ENCODE measurements at regions not wholly inside any gene's neighbourhood (a gene's known extent, or its start where the extent isn't known, plus 50 kb on each side); places are given as distances from the start of the nearest gene placed in this dataset.

- H3K4me3 ChIP-seq (ENCODE audit: low read length in 2 of 2) = no peak overlapping the region
- H3K9me3 ChIP-seq (ENCODE audit: control insufficient read depth in 2 of 2, low read length in 2 of 2) = no peaks in the 10 kb centered on the region
Observed at GRCh38 chr1:29884740-29885139, 648.4 kb downstream of the PTPRU start.

GRCh38 chr1:29883986-29884385, 647.7 kb downstream of the PTPRU start:
- no peak overlapping the region for H3K4me3 ChIP-seq (ENCODE audit: low read length in 2 of 2)
- no peaks in the 10 kb centered on the region for H3K36me3 ChIP-seq (ENCODE audit: control insufficient read depth in 2 of 2, insufficient read depth in 2 of 2, low read length in 2 of 2)
- no peak overlapping the region for H3K9ac ChIP-seq (ENCODE audit: low read length in 2 of 2)
- peaks cover 0 to 11% of the 10 kb centered on the region in 2 donors for H3K27me3 ChIP-seq (ENCODE audit: control insufficient read depth in 1 of 2, insufficient read depth in 2 of 2, low read length in 2 of 2)
- no peak overlapping the region for H3K27ac ChIP-seq (ENCODE audit: low read length)
- H3K9me3 ChIP-seq (ENCODE audit: control insufficient read depth in 2 of 2, low read length in 2 of 2) = no peaks in the 10 kb centered on the region
- H3K4me1 ChIP-seq (ENCODE audit: control insufficient read depth, insufficient read depth, low read length) = no peaks in the 10 kb centered on the region

More at GRCh38 chr1:29884740-29885139, 648.4 kb downstream of the PTPRU start:
- no peaks in the 10 kb centered on the region for H3K4me1 ChIP-seq (ENCODE audit: control insufficient read depth, insufficient read depth, low read length)
- H3K27me3 ChIP-seq (ENCODE audit: control insufficient read depth in 1 of 2, insufficient read depth in 2 of 2, low read length in 2 of 2) = peaks cover 0 to 9% of the 10 kb centered on the region in 2 donors
- H3K27ac ChIP-seq (ENCODE audit: low read length) = no peak overlapping the region
- no peak overlapping the region for H3K9ac ChIP-seq (ENCODE audit: low read length in 2 of 2)
- H3K36me3 ChIP-seq (ENCODE audit: control insufficient read depth in 2 of 2, insufficient read depth in 2 of 2, low read length in 2 of 2) = no peaks in the 10 kb centered on the region

GRCh38 chr1:29883411-29883832, 647.1 kb downstream of the PTPRU start:
- Histone ChIP-seq H3K9me3 (ENCODE audit: control insufficient read depth in 2 of 2, low read length in 2 of 2) (no peaks in the 10 kb centered on the region), H3K36me3 (ENCODE audit: control insufficient read depth in 2 of 2, insufficient read depth in 2 of 2, low read length in 2 of 2) (no peaks in the 10 kb centered on the region), H3K4me3 (ENCODE audit: low read length in 2 of 2) (no peak overlapping the region), H3K9ac (ENCODE audit: low read length in 2 of 2) (no peak overlapping the region), H3K27ac (ENCODE audit: low read length) (no peak overlapping the region), H3K4me1 (ENCODE audit: control insufficient read depth, insufficient read depth, low read length) (no peaks in the 10 kb centered on the region), H3K27me3 (ENCODE audit: control insufficient read depth in 1 of 2, insufficient read depth in 2 of 2, low read length in 2 of 2) (peaks cover 0 to 11% of the 10 kb centered on the region in 2 donors)

- H3K27me3 ChIP-seq (ENCODE audit: control insufficient read depth in 1 of 2, insufficient read depth in 2 of 2, low read length in 2 of 2) = peaks cover 0 to 17% of the 10 kb centered on the region in 2 donors
- no peaks in the 10 kb centered on the region for H3K4me1 ChIP-seq (ENCODE audit: control insufficient read depth, insufficient read depth, low read length)
- H3K9ac ChIP-seq (ENCODE audit: low read length in 2 of 2) = no peak overlapping the region
- no peak overlapping the region for H3K27ac ChIP-seq (ENCODE audit: low read length)
- no peaks in the 10 kb centered on the region for H3K36me3 ChIP-seq (ENCODE audit: control insufficient read depth in 2 of 2, insufficient read depth in 2 of 2, low read length in 2 of 2)
- H3K4me3 ChIP-seq (ENCODE audit: low read length in 2 of 2) = no peak overlapping the region
- H3K9me3 ChIP-seq (ENCODE audit: control insufficient read depth in 2 of 2, low read length in 2 of 2) = no peaks in the 10 kb centered on the region
Observed at GRCh38 chr1:29880556-29880955, 644.2 kb downstream of the PTPRU start.

- no peak overlapping the region for H3K4me3 ChIP-seq (ENCODE audit: low read length in 2 of 2)
- no peak overlapping the region for H3K9ac ChIP-seq (ENCODE audit: low read length in 2 of 2)
- H3K4me1 ChIP-seq (ENCODE audit: control insufficient read depth, insufficient read depth, low read length) = no peaks in the 10 kb centered on the region
- no peaks in the 10 kb centered on the region for H3K36me3 ChIP-seq (ENCODE audit: control insufficient read depth in 2 of 2, insufficient read depth in 2 of 2, low read length in 2 of 2)
- peaks cover 0 to 15% of the 10 kb centered on the region in 2 donors for H3K27me3 ChIP-seq (ENCODE audit: control insufficient read depth in 1 of 2, insufficient read depth in 2 of 2, low read length in 2 of 2)
- H3K27ac ChIP-seq (ENCODE audit: low read length) = no peak overlapping the region
- no peaks in the 10 kb centered on the region for H3K9me3 ChIP-seq (ENCODE audit: control insufficient read depth in 2 of 2, low read length in 2 of 2)
Observed at GRCh38 chr1:29879217-29879616, 642.9 kb downstream of the PTPRU start.

GRCh38 chr1:29878501-29878900, 642.2 kb downstream of the PTPRU start:
- Histone ChIP-seq H3K4me1 (ENCODE audit: control insufficient read depth, insufficient read depth, low read length) (no peaks in the 10 kb centered on the region), H3K9me3 (ENCODE audit: control insufficient read depth in 2 of 2, low read length in 2 of 2) (no peaks in the 10 kb centered on the region), H3K27me3 (ENCODE audit: control insufficient read depth in 1 of 2, insufficient read depth in 2 of 2, low read length in 2 of 2) (peaks cover 0 to 15% of the 10 kb centered on the region in 2 donors), H3K27ac (ENCODE audit: low read length) (no peak overlapping the region), H3K9ac (ENCODE audit: low read length in 2 of 2) (no peak overlapping the region), H3K36me3 (ENCODE audit: control insufficient read depth in 2 of 2, insufficient read depth in 2 of 2, low read length in 2 of 2) (no peaks in the 10 kb centered on the region), H3K4me3 (ENCODE audit: low read length in 2 of 2) (no peak overlapping the region)

- H3K4me3 ChIP-seq (ENCODE audit: low read length in 2 of 2) = no peak overlapping the region
Observed at GRCh38 chr1:29876902-29877301, 640.6 kb downstream of the PTPRU start.

GRCh38 chr1:29876441-29876840, 640.1 kb downstream of the PTPRU start:
- no peaks in the 10 kb centered on the region for H3K9me3 ChIP-seq (ENCODE audit: control insufficient read depth in 2 of 2, low read length in 2 of 2)
- H3K36me3 ChIP-seq (ENCODE audit: control insufficient read depth in 2 of 2, insufficient read depth in 2 of 2, low read length in 2 of 2) = no peaks in the 10 kb centered on the region
- no peak overlapping the region for H3K4me3 ChIP-seq (ENCODE audit: low read length in 2 of 2)
- no peak overlapping the region for H3K9ac ChIP-seq (ENCODE audit: low read length in 2 of 2)
- no peaks in the 10 kb centered on the region for H3K4me1 ChIP-seq (ENCODE audit: control insufficient read depth, insufficient read depth, low read length)
- peaks cover 0 to 8% of the 10 kb centered on the region in 2 donors for H3K27me3 ChIP-seq (ENCODE audit: control insufficient read depth in 1 of 2, insufficient read depth in 2 of 2, low read length in 2 of 2)
- H3K27ac ChIP-seq (ENCODE audit: low read length) = no peak overlapping the region

More at GRCh38 chr1:29876902-29877301, 640.6 kb downstream of the PTPRU start:
- H3K27me3 ChIP-seq (ENCODE audit: control insufficient read depth in 1 of 2, insufficient read depth in 2 of 2, low read length in 2 of 2) = peaks cover 0 to 11% of the 10 kb centered on the region in 2 donors
- H3K9ac ChIP-seq (ENCODE audit: low read length in 2 of 2) = no peak overlapping the region
- no peaks in the 10 kb centered on the region for H3K4me1 ChIP-seq (ENCODE audit: control insufficient read depth, insufficient read depth, low read length)
- H3K9me3 ChIP-seq (ENCODE audit: control insufficient read depth in 2 of 2, low read length in 2 of 2) = no peaks in the 10 kb centered on the region
- H3K36me3 ChIP-seq (ENCODE audit: control insufficient read depth in 2 of 2, insufficient read depth in 2 of 2, low read length in 2 of 2) = no peaks in the 10 kb centered on the region
- no peak overlapping the region for H3K27ac ChIP-seq (ENCODE audit: low read length)

GRCh38 chr1:29875557-29876028, 639.3 kb downstream of the PTPRU start:
- H3K27ac ChIP-seq (ENCODE audit: low read length) = no peak overlapping the region
- H3K9ac ChIP-seq (ENCODE audit: low read length in 2 of 2) = no peak overlapping the region

GRCh38 chr1:29870621-29871020, 634.3 kb downstream of the PTPRU start:
- Histone ChIP-seq H3K27ac (ENCODE audit: low read length) (no peak overlapping the region), H3K4me1 (ENCODE audit: control insufficient read depth, insufficient read depth, low read length) (no peaks in the 10 kb centered on the region), H3K9ac (ENCODE audit: low read length in 2 of 2) (no peak overlapping the region), H3K4me3 (ENCODE audit: low read length in 2 of 2) (no peak overlapping the region), H3K9me3 (ENCODE audit: control insufficient read depth in 2 of 2, low read length in 2 of 2) (peaks cover 0 to 4% of the 10 kb centered on the region in 2 donors), H3K27me3 (ENCODE audit: control insufficient read depth in 1 of 2, insufficient read depth in 2 of 2, low read length in 2 of 2) (peaks cover 7 to 24% of the 10 kb centered on the region in 2 donors), H3K36me3 (ENCODE audit: control insufficient read depth in 2 of 2, insufficient read depth in 2 of 2, low read length in 2 of 2) (no peaks in the 10 kb centered on the region)

More at GRCh38 chr1:29875557-29876028, 639.3 kb downstream of the PTPRU start:
- no peaks in the 10 kb centered on the region for H3K9me3 ChIP-seq (ENCODE audit: control insufficient read depth in 2 of 2, low read length in 2 of 2)
- H3K4me3 ChIP-seq (ENCODE audit: low read length in 2 of 2) = no peak overlapping the region
- no peaks in the 10 kb centered on the region for H3K4me1 ChIP-seq (ENCODE audit: control insufficient read depth, insufficient read depth, low read length)
- H3K36me3 ChIP-seq (ENCODE audit: control insufficient read depth in 2 of 2, insufficient read depth in 2 of 2, low read length in 2 of 2) = no peaks in the 10 kb centered on the region
- H3K27me3 ChIP-seq (ENCODE audit: control insufficient read depth in 1 of 2, insufficient read depth in 2 of 2, low read length in 2 of 2) = peaks cover 2 to 12% of the 10 kb centered on the region in 2 donors

- no peak overlapping the region for H3K9ac ChIP-seq (ENCODE audit: low read length in 2 of 2)
- H3K9me3 ChIP-seq (ENCODE audit: control insufficient read depth in 2 of 2, low read length in 2 of 2) = peaks cover 0 to 4% of the 10 kb centered on the region in 2 donors
- peaks cover 7 to 24% of the 10 kb centered on the region in 2 donors for H3K27me3 ChIP-seq (ENCODE audit: control insufficient read depth in 1 of 2, insufficient read depth in 2 of 2, low read length in 2 of 2)
- H3K4me1 ChIP-seq (ENCODE audit: control insufficient read depth, insufficient read depth, low read length) = no peaks in the 10 kb centered on the region
- no peak overlapping the region for H3K4me3 ChIP-seq (ENCODE audit: low read length in 2 of 2)
- no peak overlapping the region for H3K27ac ChIP-seq (ENCODE audit: low read length)
- no peaks in the 10 kb centered on the region for H3K36me3 ChIP-seq (ENCODE audit: control insufficient read depth in 2 of 2, insufficient read depth in 2 of 2, low read length in 2 of 2)
Observed at GRCh38 chr1:29869802-29870201, 633.5 kb downstream of the PTPRU start.
